ENCODE measurements at regions not wholly inside any gene's neighbourhood (a gene's known extent, or its start where the extent isn't known, plus 50 kb on each side); places are given as distances from the start of the nearest gene placed in this dataset.
A peak's percentile ranks its signal among the peaks of the same experiment; 100 is the strongest.

DNA sequence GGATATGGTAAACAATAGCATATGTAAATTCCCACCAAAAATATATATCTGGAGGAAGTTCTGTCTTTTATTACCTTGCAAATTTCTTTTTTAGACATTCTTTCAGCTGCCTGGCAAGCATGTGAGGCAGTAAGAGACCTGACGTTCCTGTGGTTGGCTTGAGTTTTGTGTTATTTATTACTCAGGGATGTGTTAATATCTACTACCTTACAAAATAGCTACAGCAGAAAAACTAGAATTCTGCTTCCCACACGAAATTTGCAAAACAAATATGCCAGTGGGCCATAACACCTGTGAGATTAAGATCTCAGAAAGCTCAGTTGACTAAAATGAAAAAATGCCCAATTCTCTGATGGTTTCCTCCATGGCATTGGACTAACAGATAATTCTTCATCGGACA lies 274.2 kb downstream of the TMEM167A start:
- no peak overlapping the region for H3K4me3 Mint-ChIP-seq
- peaks cover 4% of the 10 kb centered on the region for H3K27me3 Mint-ChIP-seq
- ChIA-PET POLR2A (no interaction called here), CTCF (interaction anchor here (1.0 kb wide), 1 partner anchor 8 kb away, joined by 3 read pairs; no protein-coding TSS in a partner anchor)
- H3K4me1 Mint-ChIP-seq (ENCODE audit: low read depth): no peaks in the 10 kb centered on the region
- intact Hi-C loops (cut with micrococcal nuclease): no loop called here
- no peaks in the 10 kb centered on the region for H3K36me3 Mint-ChIP-seq
- no peak for DNase-seq
- H3K27ac Mint-ChIP-seq: no peak overlapping the region
- no peaks in the 10 kb centered on the region for H3K9me3 Mint-ChIP-seq

DNA sequence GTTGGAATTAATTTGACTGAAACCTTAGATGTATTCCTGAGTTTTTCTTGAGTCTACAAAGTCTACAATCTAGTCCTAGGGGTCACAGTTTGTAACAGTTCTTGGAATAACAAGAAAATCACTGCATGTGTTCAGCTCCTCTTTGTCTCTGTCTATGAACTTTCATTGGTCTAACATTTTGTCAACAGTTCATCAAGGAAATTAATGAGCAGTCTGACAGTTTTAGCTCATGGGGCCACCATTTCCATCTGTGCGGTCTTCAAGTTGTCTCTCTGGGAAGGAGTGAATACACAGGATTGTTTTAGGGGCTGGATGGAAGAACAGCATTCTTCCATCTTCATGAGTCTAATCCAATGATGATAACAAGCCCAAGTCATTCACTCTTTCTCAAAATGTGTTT lies 276.4 kb downstream of the TMEM167A start:
- intact Hi-C loops (cut with micrococcal nuclease): no loop called here
- H3K4me3 Mint-ChIP-seq: no peak overlapping the region
- peaks cover 5% of the 10 kb centered on the region for H3K27me3 Mint-ChIP-seq
- POLR2A ChIA-PET: no interaction called here
- CTCF ChIA-PET: interaction anchor here (0.9 to 1.3 kb wide), 2 partner anchors 7 to 448 kb away, joined by 3 to 5 read pairs; no protein-coding TSS in a partner anchor
- H3K27ac Mint-ChIP-seq: no peak overlapping the region
- DNase-seq: no peak
- no peaks in the 10 kb centered on the region for H3K9me3 Mint-ChIP-seq
- no peaks in the 10 kb centered on the region for H3K36me3 Mint-ChIP-seq
- H3K4me1 Mint-ChIP-seq (ENCODE audit: low read depth): no peaks in the 10 kb centered on the region

- no peak for DNase-seq
- H3K27ac Mint-ChIP-seq: no peak overlapping the region
- no peaks in the 10 kb centered on the region for H3K9me3 Mint-ChIP-seq
- H3K36me3 Mint-ChIP-seq: no peaks in the 10 kb centered on the region
- ChIA-PET CTCF (interaction anchor here (1.0 to 1.1 kb wide), 3 partner anchors 9 to 447 kb away, joined by 3 read pairs; no protein-coding TSS in a partner anchor), POLR2A (no interaction called here)
- no peaks in the 10 kb centered on the region for H3K4me1 Mint-ChIP-seq (ENCODE audit: low read depth)
- no peak overlapping the region for H3K4me3 Mint-ChIP-seq
- intact Hi-C loops (cut with micrococcal nuclease): no loop called here
- peaks cover 5% of the 10 kb centered on the region for H3K27me3 Mint-ChIP-seq
Measured at GRCh38 chr5:82799361-82800077, 277.7 kb downstream of the TMEM167A start.

DNA sequence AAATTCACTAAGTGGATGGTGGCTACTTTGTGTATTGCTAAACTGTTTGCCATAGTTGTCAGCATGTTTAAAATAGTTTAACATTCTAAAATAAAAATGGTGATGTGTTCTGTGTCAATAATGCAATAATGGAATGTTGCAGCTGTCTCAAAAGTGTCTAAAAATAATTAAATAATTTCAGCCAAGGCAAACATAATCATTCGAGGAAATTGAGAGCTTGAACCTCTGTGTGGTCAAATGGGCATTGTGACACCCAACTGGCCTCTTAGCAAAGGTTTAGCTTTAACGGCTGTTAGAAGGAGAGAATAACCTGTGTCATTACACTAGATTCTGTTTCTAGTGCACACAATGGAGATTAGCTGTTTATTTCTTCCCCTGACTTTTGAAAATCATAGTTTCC lies 278.5 kb downstream of the TMEM167A start:
- peaks cover 10% of the 10 kb centered on the region for H3K27me3 Mint-ChIP-seq

GRCh38 chr5:82796643-82797416 lies 280.4 kb downstream of the TMEM167A start:
- POLR2A ChIA-PET: no interaction called here
- CTCF ChIA-PET: interaction anchor here (0.8 kb wide), 1 partner anchor 160 kb away, joined by 4 read pairs; no protein-coding TSS in a partner anchor

More for the DNA sequence above, 278.5 kb downstream of the TMEM167A start:
- Mint-ChIP-seq H3K36me3 (no peaks in the 10 kb centered on the region), H3K9me3 (no peaks in the 10 kb centered on the region), H3K27ac (no peak overlapping the region), H3K4me1 (ENCODE audit: low read depth) (no peaks in the 10 kb centered on the region), H3K4me3 (no peak overlapping the region)
- DNase-seq: no peak
- CTCF ChIA-PET: interaction anchor here (1.0 to 1.1 kb wide), 3 partner anchors 10 to 446 kb away, joined by 3 read pairs; no protein-coding TSS in a partner anchor
- intact Hi-C loops (cut with micrococcal nuclease): no loop called here
- POLR2A ChIA-PET: no interaction called here

GRCh38 chr5:82794876-82795275 lies 282.3 kb downstream of the TMEM167A start:
- Mint-ChIP-seq H3K36me3 (no peaks in the 10 kb centered on the region), H3K27me3 (peaks cover 7% of the 10 kb centered on the region), H3K9me3 (no peaks in the 10 kb centered on the region), H3K4me3 (no peak overlapping the region), H3K4me1 (ENCODE audit: low read depth) (no peaks in the 10 kb centered on the region), H3K27ac (no peak overlapping the region)
- POLR2A ChIA-PET: no interaction called here
- CTCF ChIA-PET: interaction anchor here (0.6 to 5.2 kb wide), 6 partner anchors 8 to 444 kb away, joined by 3 to 50 read pairs (median 5); no protein-coding TSS in a partner anchor
- no peak for DNase-seq
- intact Hi-C loops (cut with micrococcal nuclease): loop anchor here (1.0 kb wide), 1 partner anchor 154 kb away; no protein-coding TSS in a partner anchor

More at GRCh38 chr5:82796643-82797416, 280.4 kb downstream of the TMEM167A start:
- H3K4me1 Mint-ChIP-seq (ENCODE audit: low read depth): no peaks in the 10 kb centered on the region
- H3K4me3 Mint-ChIP-seq: no peak overlapping the region
- no peaks in the 10 kb centered on the region for H3K9me3 Mint-ChIP-seq
- intact Hi-C loops (cut with micrococcal nuclease): no loop called here
- H3K36me3 Mint-ChIP-seq: no peaks in the 10 kb centered on the region
- no peak overlapping the region for H3K27ac Mint-ChIP-seq
- no peak for DNase-seq
- peaks cover 10% of the 10 kb centered on the region for H3K27me3 Mint-ChIP-seq

GRCh38 chr5:82793808-82794419 lies 283.3 kb downstream of the TMEM167A start:
- ChIA-PET CTCF (interaction anchor here (0.7 to 5.2 kb wide), 8 partner anchors 8 to 462 kb away, joined by 3 to 50 read pairs (median 5); no protein-coding TSS in a partner anchor), POLR2A (no interaction called here)
- Mint-ChIP-seq H3K4me3 (no peak overlapping the region), H3K27me3 (peaks cover 7% of the 10 kb centered on the region), H3K27ac (no peak overlapping the region), H3K4me1 (ENCODE audit: low read depth) (no peaks in the 10 kb centered on the region), H3K36me3 (no peaks in the 10 kb centered on the region), H3K9me3 (no peaks in the 10 kb centered on the region)
- intact Hi-C loops (cut with micrococcal nuclease): loop anchor here (1.0 to 2.0 kb wide), 3 partner anchors 153 to 443 kb away; no protein-coding TSS in a partner anchor
- DNase-seq: peak; percentile 44

- intact Hi-C loops (cut with micrococcal nuclease): loop anchor here (2.0 kb wide), 1 partner anchor 435 kb away; no protein-coding TSS in a partner anchor
- Mint-ChIP-seq H3K4me1 (ENCODE audit: low read depth) (no peaks in the 10 kb centered on the region), H3K9me3 (no peaks in the 10 kb centered on the region), H3K27me3 (peaks cover 7% of the 10 kb centered on the region), H3K27ac (no peak overlapping the region), H3K36me3 (no peaks in the 10 kb centered on the region), H3K4me3 (no peak overlapping the region)
- ChIA-PET CTCF (interaction anchor here (5.2 kb wide), 1 partner anchor 441 kb away, joined by 50 read pairs; no protein-coding TSS in a partner anchor), POLR2A (no interaction called here)
- no peak for DNase-seq
Measured at GRCh38 chr5:82792096-82792495, 285.1 kb downstream of the TMEM167A start.

GRCh38 chr5:82789095-82789494 lies 288.1 kb downstream of the TMEM167A start:
- Mint-ChIP-seq H3K27ac (no peak overlapping the region), H3K27me3 (peaks cover under 1% of the 10 kb centered on the region), H3K36me3 (no peaks in the 10 kb centered on the region), H3K9me3 (no peaks in the 10 kb centered on the region), H3K4me1 (ENCODE audit: low read depth) (no peaks in the 10 kb centered on the region), H3K4me3 (no peak overlapping the region)
- intact Hi-C loops (cut with micrococcal nuclease): no loop called here
- DNase-seq: no peak
- POLR2A ChIA-PET: no interaction called here
- CTCF ChIA-PET: interaction anchor here (0.6 kb wide), 1 partner anchor 438 kb away, joined by 3 read pairs; no protein-coding TSS in a partner anchor

DNA sequence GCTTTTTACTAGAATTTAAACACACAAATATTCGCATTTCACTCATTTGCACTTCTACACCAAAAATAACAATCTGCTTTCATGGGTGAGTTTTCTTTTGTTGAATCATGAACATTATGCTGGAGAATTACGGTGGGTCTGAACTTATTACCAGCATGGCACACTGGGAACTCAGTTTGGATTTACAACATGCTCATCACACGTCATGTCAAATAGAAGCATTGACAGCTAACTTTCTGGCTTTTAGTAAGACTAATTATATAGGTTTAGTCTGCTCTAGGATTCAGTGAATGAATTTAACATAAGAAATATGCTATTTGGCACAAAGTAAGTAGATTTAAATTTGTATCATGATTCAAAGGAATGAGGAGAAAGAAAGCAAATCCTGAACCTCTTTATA lies 290.4 kb downstream of the TMEM167A start:
- Mint-ChIP-seq H3K4me1 (ENCODE audit: low read depth) (no peaks in the 10 kb centered on the region), H3K9me3 (no peaks in the 10 kb centered on the region), H3K4me3 (no peak overlapping the region), H3K36me3 (no peaks in the 10 kb centered on the region), H3K27ac (no peak overlapping the region), H3K27me3 (peaks cover 1% of the 10 kb centered on the region)
- intact Hi-C loops (cut with micrococcal nuclease): no loop called here
- no peak for DNase-seq
- ChIA-PET POLR2A (no interaction called here), CTCF (no interaction called here)

DNA sequence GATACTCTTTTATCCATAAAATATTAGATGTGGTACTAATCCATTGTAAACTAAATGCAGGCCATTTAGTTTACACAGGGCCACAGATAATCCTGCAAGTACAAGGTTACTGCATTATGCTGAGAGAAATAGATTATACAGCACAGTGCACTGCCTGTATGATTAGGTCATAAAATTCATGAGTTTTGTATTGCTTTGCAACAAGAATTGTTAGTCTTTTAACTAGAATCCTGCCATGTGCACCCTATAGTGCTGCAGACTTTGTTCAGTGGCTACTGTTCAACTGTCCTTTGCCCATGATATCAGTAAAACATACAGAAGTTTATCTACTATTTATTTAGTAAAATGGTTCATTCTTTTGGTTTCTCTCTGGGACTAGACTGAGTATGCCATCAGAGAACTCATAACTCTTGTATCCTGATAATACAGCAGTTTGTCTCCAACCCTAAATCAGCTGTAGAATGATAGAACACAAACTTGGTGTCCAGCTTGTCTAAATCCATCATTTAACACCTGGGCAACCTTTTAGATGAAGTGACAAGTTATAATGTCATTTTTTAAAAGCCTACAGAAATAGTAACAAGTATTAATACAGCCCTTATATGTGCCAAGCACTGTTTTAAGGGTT lies 291.2 kb downstream of the TMEM167A start:
- no peak for DNase-seq
- H3K27me3 Mint-ChIP-seq: peaks cover 3% of the 10 kb centered on the region
- H3K9me3 Mint-ChIP-seq: no peaks in the 10 kb centered on the region
- no peaks in the 10 kb centered on the region for H3K36me3 Mint-ChIP-seq
- no peak overlapping the region for H3K4me3 Mint-ChIP-seq
- H3K27ac Mint-ChIP-seq: no peak overlapping the region
- ChIA-PET CTCF (no interaction called here), POLR2A (interaction anchor here (0.6 kb wide), 1 partner anchor 15 kb away, joined by 4 read pairs; no protein-coding TSS in a partner anchor)
- no peaks in the 10 kb centered on the region for H3K4me1 Mint-ChIP-seq (ENCODE audit: low read depth)
- intact Hi-C loops (cut with micrococcal nuclease): no loop called here
